Neural progenitor cell (in vitro differentiated cells): ENCODE measurements at regions not wholly inside any gene's neighbourhood (a gene's known extent, or its start where the extent isn't known, plus 50 kb on each side); places are given as distances from the start of the nearest gene placed in this dataset.

Source experiments
- DNase-seq: peaks from one replicate; pipeline ENCODE4 v3.0.0-alpha.2; 2016; ENCODE audit warnings: low spot score
- H2AFZ ChIP-seq: fragments of 200-600 bp; sonication (generic); replicated peaks from 2 replicates; pipeline ENCODE4 v1.6.1; 2016; ENCODE audit warnings: antibody characterized with exemption
- H3F3A ChIP-seq: fragments of 200-600 bp; sonication (generic); 2 replicates; pipeline ENCODE4 v1.6.1; 2016; ENCODE audit warnings: antibody characterized with exemption, low read depth
- H3K27ac ChIP-seq: fragments of 200-600 bp; sonication (generic); 2 replicates; pipeline ENCODE4 v1.5.1; 2016; ENCODE audit warnings: mild to moderate bottlenecking
- H3K27me3 ChIP-seq: fragments of 200-600 bp; sonication (generic); 2 replicates; pipeline ENCODE4 v1.6.1; 2016; ENCODE audit warnings: mild to moderate bottlenecking, moderate library complexity
- H3K36me3 ChIP-seq: fragments of 200-600 bp; sonication (generic); 2 replicates; pipeline ENCODE4 v1.5.1; 2016
- H3K4me1 ChIP-seq: fragments of 200-600 bp; sonication (generic); 2 replicates; pipeline ENCODE4 v1.6.1; 2016; ENCODE audit warnings: mixed run types
- H3K4me2 ChIP-seq: fragments of 200-600 bp; sonication (generic); 2 replicates; pipeline ENCODE4 v1.6.1; 2016
- H3K4me3 ChIP-seq: fragments of 200-600 bp; sonication (generic); 2 replicates; pipeline ENCODE4 v1.5.1; 2016
- H3K79me2 ChIP-seq: fragments of 200-600 bp; sonication (generic); 2 replicates; pipeline ENCODE4 v1.6.1; 2016; ENCODE audit warnings: low read depth
- H3K9ac ChIP-seq: fragments of 200-600 bp; sonication (generic); 2 replicates; pipeline ENCODE4 v1.6.1; 2016
- H3K9me3 ChIP-seq: fragments of 200-600 bp; sonication (generic); 2 replicates; pipeline ENCODE4 v1.5.1; 2016; ENCODE audit warnings: low read depth
- H4K20me1 ChIP-seq: fragments of 200-600 bp; sonication (generic); 2 replicates; pipeline ENCODE4 v1.6.1; 2016; ENCODE audit warnings: low read depth
- H3K27ac Mint-ChIP-seq: 3 replicates; pipeline ENCODE4 v1.8.0; 2021; ENCODE audit warnings: mixed read lengths
- H3K27me3 Mint-ChIP-seq: 2 replicates; pipeline ENCODE4 v1.8.0; 2022; ENCODE audit warnings: low read depth, mild to moderate bottlenecking, inconsistent platforms, moderate library complexity, mixed read lengths; ENCODE audit not compliant: insufficient read depth
- H3K36me3 Mint-ChIP-seq: 3 replicates; pipeline ENCODE4 v1.8.0; 2021; ENCODE audit warnings: mixed read lengths
- H3K4me1 Mint-ChIP-seq: 3 replicates; pipeline ENCODE4 v1.8.0; 2021; ENCODE audit warnings: mixed read lengths
- H3K4me3 Mint-ChIP-seq: 3 replicates; pipeline ENCODE4 v1.8.0; 2021; ENCODE audit warnings: mild to moderate bottlenecking, moderate library complexity, mixed read lengths
- H3K9me3 Mint-ChIP-seq: 3 replicates; pipeline ENCODE4 v1.8.0; 2020; ENCODE audit warnings: mixed read lengths
- CTCF ChIP-seq: fragments of 200-600 bp; sonication (generic); IDR thresholded peaks from 2 replicates; pipeline ENCODE4 v1.5.1; 2017; ENCODE audit warnings: antibody characterized with exemption, mild to moderate bottlenecking
- EZH2 ChIP-seq: fragments of 200-600 bp; sonication (generic); IDR thresholded peaks from 2 replicates; pipeline ENCODE4 v1.6.1; 2017; ENCODE audit warnings: antibody characterized with exemption, mild to moderate bottlenecking, moderate library complexity
- EZH2phosphoT487 ChIP-seq: fragments of 200-600 bp; sonication (generic); IDR thresholded peaks from 2 replicates; pipeline ENCODE4 v1.6.1; 2017; ENCODE audit warnings: antibody characterized with exemption

GRCh38 chr2:15760232-15760910, 168.7 kb downstream of the DDX1 start:
- no peaks in the 10 kb centered on the region for H3K27me3 ChIP-seq
- TF ChIP-seq CTCF (no peak), EZH2 (no peak), EZH2phosphoT487 (no peak)
- H3K9me3 Mint-ChIP-seq = peaks cover 11% of the 10 kb centered on the region

GRCh38 chr2:15761056-15761455, 169.4 kb downstream of the DDX1 start:
- Histone ChIP-seq H3K79me2 (no peaks in the 10 kb centered on the region), H3K27ac (no peak overlapping the region), H3K9ac (no peak overlapping the region), H3K9me3 (no peaks in the 10 kb centered on the region), H3K4me2 (no peak overlapping the region), H3K36me3 (no peaks in the 10 kb centered on the region), H3K27me3 (no peaks in the 10 kb centered on the region), H2AFZ (no peak overlapping the region), H3K4me1 (peaks cover 4% of the 10 kb centered on the region), H3K4me3 (no peak overlapping the region), H4K20me1 (no peaks in the 10 kb centered on the region), H3F3A (no peaks in the 10 kb centered on the region)
- Mint-ChIP-seq H3K27me3 (peaks cover 4% of the 10 kb centered on the region), H3K4me3 (no peak overlapping the region), H3K36me3 (no peaks in the 10 kb centered on the region), H3K27ac (no peak overlapping the region), H3K4me1 (peaks cover 10% of the 10 kb centered on the region), H3K9me3 (peaks cover 11% of the 10 kb centered on the region)
- TF ChIP-seq EZH2 (no peak), CTCF (no peak), EZH2phosphoT487 (no peak)
- DNase-seq = no peak

More at GRCh38 chr2:15760232-15760910, 168.7 kb downstream of the DDX1 start:
- Histone ChIP-seq H3K9me3 (no peaks in the 10 kb centered on the region), H3K9ac (no peak overlapping the region), H3F3A (no peaks in the 10 kb centered on the region), H4K20me1 (no peaks in the 10 kb centered on the region), H3K4me1 (peaks cover 4% of the 10 kb centered on the region), H3K4me3 (no peak overlapping the region), H2AFZ (no peak overlapping the region), H3K27ac (no peak overlapping the region), H3K36me3 (no peaks in the 10 kb centered on the region), H3K4me2 (no peak overlapping the region), H3K79me2 (no peaks in the 10 kb centered on the region)
- H3K36me3 Mint-ChIP-seq = no peaks in the 10 kb centered on the region
- H3K4me3 Mint-ChIP-seq = no peak overlapping the region
- H3K4me1 Mint-ChIP-seq = peaks cover 10% of the 10 kb centered on the region
- H3K27me3 Mint-ChIP-seq = peaks cover 4% of the 10 kb centered on the region
- H3K27ac Mint-ChIP-seq = no peak overlapping the region
- DNase-seq = no peak

GRCh38 chr2:15761910-15762309, 170.2 kb downstream of the DDX1 start:
- H3K27me3 ChIP-seq = no peaks in the 10 kb centered on the region
- H3K4me2 ChIP-seq = no peak overlapping the region
- no peak for TF ChIP-seq EZH2
- TF ChIP-seq CTCF = no peak
- TF ChIP-seq EZH2phosphoT487 = no peak
- Mint-ChIP-seq H3K27ac (no peak overlapping the region), H3K9me3 (peaks cover 11% of the 10 kb centered on the region), H3K4me1 (peaks cover 10% of the 10 kb centered on the region), H3K36me3 (no peaks in the 10 kb centered on the region), H3K4me3 (no peak overlapping the region), H3K27me3 (peaks cover 4% of the 10 kb centered on the region)
- no peak overlapping the region for H2AFZ ChIP-seq
- peaks cover 4% of the 10 kb centered on the region for H3K4me1 ChIP-seq
- H3K27ac ChIP-seq = no peak overlapping the region
- H3K9ac ChIP-seq = no peak overlapping the region
- H4K20me1 ChIP-seq = no peaks in the 10 kb centered on the region
- H3K36me3 ChIP-seq = no peaks in the 10 kb centered on the region
- no peaks in the 10 kb centered on the region for H3F3A ChIP-seq
- H3K79me2 ChIP-seq = no peaks in the 10 kb centered on the region
- no peak overlapping the region for H3K4me3 ChIP-seq
- no peaks in the 10 kb centered on the region for H3K9me3 ChIP-seq
- no peak for DNase-seq
